ENCODE measurements at regions not wholly inside any gene's neighbourhood (a gene's known extent, or its start where the extent isn't known, plus 50 kb on each side); places are given as distances from the start of the nearest gene placed in this dataset.
A peak's percentile ranks its signal among the peaks of the same experiment; 100 is the strongest.
"Not testable (repeated sequence)": the region's sequence is repeated elsewhere in the genome, so short reads cannot be mapped to it uniquely, and the experiment has no call there.

GRCh38 chr10:4230036-4230435 is 445.0 kb upstream of the KLF6 start:
- DNase-seq (ENCODE audit: low read depth) = no peak

GRCh38 chr10:4229106-4229505 is 444.1 kb upstream of the KLF6 start:
- no peak for DNase-seq (ENCODE audit: low read depth)

GRCh38 chr10:4227586-4227985 is 442.6 kb upstream of the KLF6 start:
- DNase-seq (ENCODE audit: low read depth) = no peak

- DNase-seq (ENCODE audit: low read depth) = no peak
Measured at GRCh38 chr10:4226941-4227540, 442.0 kb upstream of the KLF6 start.

GRCh38 chr10:4224178-4224577 is 439.2 kb upstream of the KLF6 start:
- no peak for DNase-seq (ENCODE audit: low read depth)

GRCh38 chr10:4221310-4221709 is 436.3 kb upstream of the KLF6 start:
- DNase-seq (ENCODE audit: low read depth) = not testable (repeated sequence)

- no peak for DNase-seq (ENCODE audit: low read depth)
Measured at GRCh38 chr10:4219901-4220300, 434.9 kb upstream of the KLF6 start.

- no peak for DNase-seq (ENCODE audit: low read depth)
Measured at GRCh38 chr10:4217653-4218052, 432.6 kb upstream of the KLF6 start.

- DNase-seq (ENCODE audit: low read depth) = no peak
Measured at GRCh38 chr10:4217187-4217586, 432.2 kb upstream of the KLF6 start.

- no peak for DNase-seq (ENCODE audit: low read depth)
Measured at GRCh38 chr10:4216726-4217125, 431.7 kb upstream of the KLF6 start.

- no peak for DNase-seq (ENCODE audit: low read depth)
Measured at GRCh38 chr10:4215963-4216575, 431.1 kb upstream of the KLF6 start.

GRCh38 chr10:4215485-4215884 is 430.5 kb upstream of the KLF6 start:
- DNase-seq (ENCODE audit: low read depth) = no peak

- no peak for DNase-seq (ENCODE audit: low read depth)
Measured at GRCh38 chr10:4214908-4215307, 429.9 kb upstream of the KLF6 start.

GRCh38 chr10:4213441-4213840 is 428.4 kb upstream of the KLF6 start:
- no peak for DNase-seq (ENCODE audit: low read depth)

GRCh38 chr10:4212111-4212630 is 427.2 kb upstream of the KLF6 start:
- DNase-seq (ENCODE audit: low read depth) = no peak

- DNase-seq (ENCODE audit: low read depth) = no peak
Measured at GRCh38 chr10:4208499-4208898, 423.5 kb upstream of the KLF6 start.

GRCh38 chr10:4205113-4205512 is 420.1 kb upstream of the KLF6 start:
- DNase-seq (ENCODE audit: low read depth) = no peak

GRCh38 chr10:4202938-4203337 is 417.9 kb upstream of the KLF6 start:
- DNase-seq (ENCODE audit: low read depth) = no peak

- peak; percentile 61 for DNase-seq (ENCODE audit: low read depth)
Measured at GRCh38 chr10:4201866-4202825, 417.1 kb upstream of the KLF6 start.

GRCh38 chr10:4199196-4199595 is 414.2 kb upstream of the KLF6 start:
- DNase-seq (ENCODE audit: low read depth) = no peak

GRCh38 chr10:4198216-4198615 is 413.2 kb upstream of the KLF6 start:
- no peak for DNase-seq (ENCODE audit: low read depth)

GRCh38 chr10:4197676-4198075 is 412.7 kb upstream of the KLF6 start:
- DNase-seq (ENCODE audit: low read depth) = no peak

Measured in GM04504 (cell line).